MM.1S (cell line): ENCODE measurements at regions not wholly inside any gene's neighbourhood (a gene's known extent, or its start where the extent isn't known, plus 50 kb on each side); places are given as distances from the start of the nearest gene placed in this dataset.

Experiments used
- EZH2 ChIP-seq: fragments of 300-600 bp; sonication (generic); optimal IDR thresholded peaks from 2 replicates; pipeline ENCODE3; 2017; ENCODE audit warnings: low read depth, mild to moderate bottlenecking, antibody characterized with exemption, low read length, mixed read lengths
- TF ChIP-seq, protein P1 (sequence below): fragments of 300-600 bp; sonication (generic); IDR thresholded peaks from 2 replicates; pipeline ENCODE4 v1.5.1; 2016; ENCODE audit warnings: antibody characterized with exemption, low read length, mixed read lengths

- TF ChIP-seq, protein P1, sequence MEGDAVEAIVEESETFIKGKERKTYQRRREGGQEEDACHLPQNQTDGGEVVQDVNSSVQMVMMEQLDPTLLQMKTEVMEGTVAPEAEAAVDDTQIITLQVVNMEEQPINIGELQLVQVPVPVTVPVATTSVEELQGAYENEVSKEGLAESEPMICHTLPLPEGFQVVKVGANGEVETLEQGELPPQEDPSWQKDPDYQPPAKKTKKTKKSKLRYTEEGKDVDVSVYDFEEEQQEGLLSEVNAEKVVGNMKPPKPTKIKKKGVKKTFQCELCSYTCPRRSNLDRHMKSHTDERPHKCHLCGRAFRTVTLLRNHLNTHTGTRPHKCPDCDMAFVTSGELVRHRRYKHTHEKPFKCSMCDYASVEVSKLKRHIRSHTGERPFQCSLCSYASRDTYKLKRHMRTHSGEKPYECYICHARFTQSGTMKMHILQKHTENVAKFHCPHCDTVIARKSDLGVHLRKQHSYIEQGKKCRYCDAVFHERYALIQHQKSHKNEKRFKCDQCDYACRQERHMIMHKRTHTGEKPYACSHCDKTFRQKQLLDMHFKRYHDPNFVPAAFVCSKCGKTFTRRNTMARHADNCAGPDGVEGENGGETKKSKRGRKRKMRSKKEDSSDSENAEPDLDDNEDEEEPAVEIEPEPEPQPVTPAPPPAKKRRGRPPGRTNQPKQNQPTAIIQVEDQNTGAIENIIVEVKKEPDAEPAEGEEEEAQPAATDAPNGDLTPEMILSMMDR: no peak
- TF ChIP-seq EZH2: no peak
Observed at GRCh38 chr5:89005990-89006389, 123.0 kb upstream of the MEF2C start.
